Hematopoietic multipotent progenitor cell treated with erythropoietin and hydrocortisone succinate and interleukin-3 and kit ligand, for 4 days (in vitro differentiated cells): ENCODE measurements at regions not wholly inside any gene's neighbourhood (a gene's known extent, or its start where the extent isn't known, plus 50 kb on each side); places are given as distances from the start of the nearest gene placed in this dataset.

ENCODE experiments used
- DNase-seq: peaks from one replicate; pipeline ENCODE4 v3.0.0-alpha.2; 2015

DNA sequence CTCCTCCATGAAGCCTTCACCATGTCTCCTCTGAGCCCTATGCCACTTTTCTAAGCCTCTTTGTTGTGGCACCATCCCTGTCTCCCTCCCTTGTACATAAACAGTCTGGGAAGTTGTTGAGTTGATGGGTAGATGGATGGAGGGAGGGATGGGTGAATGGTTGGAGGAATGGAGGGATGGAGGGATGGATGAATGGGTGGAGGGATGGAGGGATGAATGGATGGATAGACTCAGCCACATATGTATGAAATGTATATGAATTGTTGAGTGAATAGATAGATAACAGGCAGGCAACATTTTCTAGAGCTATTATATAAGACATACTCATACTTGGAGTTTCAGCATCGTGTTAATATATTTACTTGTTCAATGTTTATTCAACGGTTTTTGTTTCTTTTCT is 58.3 kb upstream of the HES1 start:
- DNase-seq: no peak

DNA sequence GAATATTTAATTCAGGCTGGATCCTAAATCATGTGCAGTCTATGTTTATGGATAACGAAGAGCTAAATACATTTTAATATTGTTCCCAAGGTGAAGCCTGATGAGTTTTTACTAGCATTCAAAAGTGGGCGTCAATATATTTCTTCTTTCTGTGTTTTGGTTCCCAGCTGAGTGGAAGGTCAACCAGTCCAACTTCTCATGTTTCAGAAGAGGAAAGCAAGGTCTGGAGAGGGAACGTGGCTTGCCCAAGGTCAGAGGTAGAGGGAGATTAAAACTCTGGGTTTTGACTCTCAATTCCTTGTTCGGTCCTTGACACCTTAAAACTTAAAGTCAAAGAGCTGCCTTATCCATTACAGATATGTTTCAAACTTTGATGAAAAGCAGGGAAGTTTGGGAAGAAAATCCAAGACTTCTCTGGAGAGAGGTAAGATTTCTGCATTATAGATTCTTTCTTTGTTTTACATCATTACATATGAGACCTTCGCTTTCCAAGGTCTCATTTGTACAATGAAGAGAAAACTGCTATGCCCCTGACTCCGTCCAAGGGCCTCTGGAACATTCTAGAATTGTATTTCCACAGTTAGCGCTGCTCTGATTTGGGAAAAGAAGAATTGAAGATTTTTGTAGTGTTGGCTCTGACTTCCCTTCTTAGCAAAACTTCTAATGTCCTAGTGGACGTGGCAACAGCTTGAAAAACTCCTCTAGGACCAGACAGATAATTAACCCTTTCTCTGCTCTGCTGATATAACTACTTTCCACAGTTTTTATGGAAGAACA is 57.7 kb upstream of the HES1 start:
- no peak for DNase-seq

GRCh38 chr3:194079702-194080172 is 56.2 kb upstream of the HES1 start:
- no peak for DNase-seq

- no peak for DNase-seq
These were observed 55.5 kb upstream of the HES1 start for GRCh38 chr3:194080436-194080835.

DNA sequence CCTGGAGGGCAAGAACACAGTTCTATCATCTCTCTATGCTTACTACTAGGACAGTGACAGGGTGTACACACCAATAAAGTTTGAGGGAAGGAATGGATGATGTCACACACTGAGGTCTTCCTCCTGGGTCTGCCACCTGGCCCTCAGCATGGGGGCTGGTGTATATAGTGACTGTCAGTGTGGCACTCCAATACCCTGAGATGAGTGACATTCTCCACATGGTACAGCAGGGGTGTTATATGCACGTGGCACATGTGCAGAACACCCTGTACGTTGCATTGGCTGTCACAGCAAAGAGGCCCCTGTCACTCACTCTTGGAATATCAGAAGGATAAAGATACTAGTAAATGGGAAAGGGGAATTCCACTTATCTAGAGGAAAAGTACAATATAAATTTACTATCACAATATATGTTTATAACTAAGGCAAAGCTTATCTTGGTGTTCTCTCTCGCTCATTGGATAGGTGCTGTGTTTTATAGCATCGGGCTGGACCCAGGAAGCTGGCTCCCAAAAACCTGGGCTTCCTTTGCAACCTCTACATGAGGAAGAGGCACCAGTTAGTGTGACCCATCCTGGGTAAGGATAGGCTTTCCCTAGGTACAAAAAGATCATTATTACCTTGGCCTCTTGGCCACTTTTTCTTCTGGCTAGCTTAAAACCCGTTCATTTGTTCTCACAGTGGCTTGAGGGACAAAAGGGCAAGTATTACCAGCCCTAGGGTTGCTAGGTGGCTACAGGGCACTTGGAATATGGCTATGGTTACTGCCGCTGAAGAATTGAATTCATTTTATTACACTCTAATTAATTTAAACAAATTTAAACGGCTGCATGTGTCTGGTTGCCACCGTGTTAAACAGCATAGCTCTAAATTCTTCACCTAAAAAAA is 54.8 kb upstream of the HES1 start:
- DNase-seq: no peak

DNA sequence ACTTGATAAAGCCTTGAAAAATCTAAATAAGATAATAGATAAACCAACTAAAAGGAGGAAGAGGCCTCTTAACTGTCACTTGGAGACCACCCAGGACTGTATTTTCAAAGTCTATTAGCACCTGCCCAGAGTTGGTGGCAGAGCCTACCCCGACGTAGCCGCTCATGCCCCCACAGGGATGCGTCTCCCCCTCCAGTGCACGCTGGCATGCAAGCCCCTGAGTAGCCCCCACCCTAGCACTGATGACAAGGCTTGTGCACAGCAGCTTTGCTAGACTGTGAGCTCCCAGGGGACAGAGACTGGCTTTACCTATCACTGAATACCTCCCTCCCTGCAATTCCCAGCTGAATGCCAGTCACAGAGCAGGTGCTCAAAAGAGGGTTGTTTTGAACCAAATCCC is 54.1 kb upstream of the HES1 start:
- no peak for DNase-seq

- DNase-seq: no peak
These were observed 53.0 kb upstream of the HES1 start for GRCh38 chr3:194082743-194083636.

DNA sequence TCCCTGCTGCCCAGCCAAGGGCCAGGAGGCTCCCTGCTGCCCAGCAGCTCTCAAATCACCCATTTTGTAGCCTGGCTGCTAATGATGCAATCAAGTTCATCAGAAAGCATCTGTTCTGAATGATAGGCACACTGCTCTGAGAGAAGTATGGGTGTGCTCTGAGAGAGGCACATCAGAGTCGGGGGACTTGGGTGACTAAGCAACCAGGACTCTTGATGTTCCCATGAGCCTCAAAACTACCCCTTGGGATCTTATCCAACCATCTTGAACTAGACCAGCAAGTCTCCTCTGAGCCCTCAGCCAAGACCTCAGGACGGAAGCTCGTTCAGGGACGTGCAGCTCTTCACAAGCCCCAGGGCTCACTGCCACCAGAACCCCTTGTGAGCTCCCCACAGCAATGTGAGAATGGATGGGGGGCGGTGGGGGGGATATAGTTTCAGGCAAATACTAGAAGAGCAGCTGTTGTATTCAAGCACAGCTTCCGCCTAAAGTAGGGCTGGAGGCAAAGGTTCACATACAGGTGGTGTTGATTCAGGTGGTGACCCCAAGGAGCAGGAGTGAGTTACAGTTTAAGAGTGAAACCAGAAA is 52.2 kb upstream of the HES1 start:
- peak; percentile 50 for DNase-seq

- DNase-seq: no peak
These were observed 51.7 kb upstream of the HES1 start for GRCh38 chr3:194084284-194084683.
